B cell (primary cell): ENCODE measurements at regions not wholly inside any gene's neighbourhood (a gene's known extent, or its start where the extent isn't known, plus 50 kb on each side); places are given as distances from the start of the nearest gene placed in this dataset.
"Not testable (repeated sequence)": the region's sequence is repeated elsewhere in the genome, so short reads cannot be mapped to it uniquely, and the experiment has no call there.

Experiments used
- ATAC-seq: fragments of 200-7000 bp; cut with Tn5 transposase; one replicate; pipeline ENCODE4 v1.10.0; 2021; ENCODE audit warnings: low read depth, mild to moderate bottlenecking, moderate number of reproducible peaks, moderate library complexity
- CTCF ChIA-PET: fragments of 350-600 bp; sonication (Branson Sonifier 250); formaldehyde crosslinking; loops from one replicate; lab custom pipeline; 2021; ENCODE audit warnings: antibody characterized with exemption, inconsistent platforms; lab: Charles Lee
- POLR2A ChIA-PET: fragments of 350-600 bp; sonication (Branson Sonifier 250); formaldehyde crosslinking; loops from one replicate; lab custom pipeline; 2021; ENCODE audit warnings: antibody characterized with exemption; lab: Charles Lee
- DNase-seq: peaks from one replicate; pipeline ENCODE4 v3.0.0; 2013
- H2AFZ ChIP-seq: 2 replicates; pipeline ENCODE4 v1.6.1; 2012; ENCODE audit warnings: mild to moderate bottlenecking, low read depth, low read length; ENCODE audit not compliant: insufficient read depth, poor library complexity, severe bottlenecking
- H3K27ac ChIP-seq, 2 donors: 1 replicate in 1 of 2; 2 replicates in 1 of 2; pipeline ENCODE4 v1.5.1; 2012 to 2013; ENCODE audit warnings: low read length in 2 of 2, mild to moderate bottlenecking in 2 of 2, moderate library complexity in 1 of 2
- H3K27me3 ChIP-seq, 4 experiments: fragments of 200-600 bp in 1 of 4; sonication (generic) in 1 of 4; replicated peaks in 1 of 4; 1 replicate in 2 of 4; 2 replicates in 2 of 4; pipeline versions ENCODE4 v1.6.1 to v1.7.0; 2013 to 2016; ENCODE audit warnings: low read length in 3 of 4, mild to moderate bottlenecking in 2 of 4, mixed read lengths in 1 of 4, moderate library complexity in 1 of 4; ENCODE audit not compliant: insufficient read depth in 4 of 4, control insufficient read depth in 3 of 4; ENCODE audit errors: control extremely low read depth in 1 of 4
- H3K36me3 ChIP-seq, 2 experiments: replicated peaks in 1 of 2; 1 replicate in 1 of 2; 2 replicates in 1 of 2; pipeline versions ENCODE4 v1.6.1 to v1.7.1; 2013; ENCODE audit warnings: low read length in 1 of 2; ENCODE audit not compliant: insufficient read depth in 2 of 2, control insufficient read depth in 1 of 2; ENCODE audit errors: control extremely low read depth in 1 of 2, extremely low read depth in 1 of 2
- H3K4me1 ChIP-seq, 2 donors: fragments of 200-600 bp in 1 of 2; sonication (generic) in 1 of 2; 1 replicate in 1 of 2; 2 replicates in 1 of 2; pipeline versions ENCODE4 v1.5.1 to v1.6.1; 2013 to 2017; ENCODE audit warnings: low read length in 2 of 2; ENCODE audit not compliant: control insufficient read depth in 2 of 2, insufficient read depth in 2 of 2
- H3K4me2 ChIP-seq: replicated peaks from 2 replicates; pipeline ENCODE3; 2012; ENCODE audit warnings: mild to moderate bottlenecking, low read depth, low read length; ENCODE audit not compliant: poor library complexity, severe bottlenecking
- H3K4me3 ChIP-seq, 5 experiments: fragments of 200-600 bp in 1 of 5; sonication (generic) in 1 of 5; 1 replicate in 3 of 5; 2 replicates in 2 of 5; pipeline versions ENCODE4 v1.5.1 to v1.7.0; 2011 to 2016; ENCODE audit warnings: low read length in 4 of 5, mild to moderate bottlenecking in 4 of 5, low read depth in 2 of 5, control low read depth in 1 of 5, moderate library complexity in 1 of 5; ENCODE audit not compliant: insufficient read depth in 1 of 5; ENCODE audit errors: control extremely low read depth in 1 of 5, extremely low read depth in 1 of 5
- H3K79me2 ChIP-seq: fragments of 200-600 bp; sonication (generic); one replicate; pipeline ENCODE4 v1.6.0; 2016; ENCODE audit warnings: low read length; ENCODE audit not compliant: control insufficient read depth, insufficient read depth
- H3K9ac ChIP-seq: fragments of 200-600 bp; sonication (generic); 2 replicates; pipeline ENCODE4 v1.6.1; 2017; ENCODE audit warnings: mild to moderate bottlenecking, low read length, moderate library complexity
- H3K9me3 ChIP-seq, 3 donors: one replicate each; pipeline versions ENCODE4 v1.6.1 to v1.7.1; 2013; ENCODE audit warnings: low read length in 2 of 3; ENCODE audit not compliant: control insufficient read depth in 2 of 3, insufficient read depth in 1 of 3; ENCODE audit errors: control extremely low read depth in 1 of 3
- H4K20me1 ChIP-seq: 2 replicates; pipeline ENCODE4 v1.6.0; 2012; ENCODE audit warnings: mild to moderate bottlenecking, low read length; ENCODE audit not compliant: insufficient read depth, control insufficient read depth, poor library complexity, severe bottlenecking
- H3K27ac Mint-ChIP-seq: one replicate; pipeline ENCODE4 v1.8.0; 2021; ENCODE audit warnings: mixed read lengths
- H3K27me3 Mint-ChIP-seq: one replicate; pipeline ENCODE4 v1.8.0; 2021; ENCODE audit warnings: mixed read lengths
- H3K4me1 Mint-ChIP-seq: one replicate; pipeline ENCODE4 v1.8.0; 2021; ENCODE audit warnings: mixed read lengths
- H3K4me3 Mint-ChIP-seq: one replicate; pipeline ENCODE4 v1.8.0; 2021; ENCODE audit warnings: mixed read lengths
- H3K9me3 Mint-ChIP-seq: one replicate; pipeline ENCODE4 v1.8.0; 2022; ENCODE audit warnings: mixed read lengths; ENCODE audit not compliant: insufficient read depth
- EZH2 ChIP-seq: IDR thresholded peaks from 2 replicates; pipeline ENCODE4 v1.6.1; 2012; ENCODE audit warnings: borderline replicate concordance, low read depth, mild to moderate bottlenecking, moderate library complexity, low read length; ENCODE audit not compliant: insufficient read depth, poor library complexity, severe bottlenecking
- WGBS: methylation state at CpG from one replicate; pipeline ENCODE4 v1.1.5; 2013; ENCODE audit warnings: missing lambda C conversion rate; ENCODE audit not compliant: insufficient coverage; 5-methylcytosine and 5-hydroxymethylcytosine counted together
- intact Hi-C: fragments of 100-400 bp; cut with micrococcal nuclease; formaldehyde crosslinking; loops from one replicate; pipeline ENCODE4 v1.10.0; 2022
- TF ChIP-seq, protein P1 (sequence below): fragments of 200-600 bp; IDR thresholded peaks from one replicate; pipeline ENCODE4 v1.8.0; 2022; ENCODE audit warnings: antibody characterized with exemption, mild to moderate bottlenecking

DNA sequence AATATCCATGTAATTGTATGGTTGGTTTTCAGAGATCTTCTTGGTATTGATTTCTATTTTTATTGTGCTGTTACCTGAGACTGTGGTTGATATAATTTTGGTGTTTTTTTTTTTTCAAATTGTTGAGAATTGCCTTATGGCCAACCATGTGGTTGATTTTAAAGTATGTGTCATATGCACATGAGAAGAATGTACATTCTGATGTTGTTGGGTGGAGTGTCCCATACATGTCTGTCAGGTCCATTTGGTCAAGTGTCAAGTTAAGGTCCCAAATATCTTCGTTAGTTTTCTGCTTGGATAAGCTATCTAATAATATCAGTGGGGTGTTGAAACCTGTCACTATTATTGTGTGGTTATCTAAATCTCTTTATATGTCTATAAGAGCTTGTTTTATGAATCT, 160.0 kb upstream of the ITGA1 start:
- no peaks in the 10 kb centered on the region for H4K20me1 ChIP-seq
- POLR2A ChIA-PET, result no interaction called here
- intact Hi-C loops, result no loop called here
- no peak overlapping the region for H3K9ac ChIP-seq
- CTCF ChIA-PET, result no interaction called here
- H2AFZ ChIP-seq, result no peak overlapping the region
- H3K27ac ChIP-seq, result no peak overlapping the region
- no peak overlapping the region for H3K4me2 ChIP-seq
- no peaks in the 10 kb centered on the region for H3K79me2 ChIP-seq
- Mint-ChIP-seq H3K9me3 (peaks cover 5% of the 10 kb centered on the region), H3K4me3 (no peak overlapping the region), H3K27me3 (no peaks in the 10 kb centered on the region), H3K27ac (no peak overlapping the region), H3K4me1 (no peaks in the 10 kb centered on the region)
- DNase-seq (no peak), ATAC-seq (no peak)
- no peak for TF ChIP-seq EZH2
- TF ChIP-seq, protein P1, sequence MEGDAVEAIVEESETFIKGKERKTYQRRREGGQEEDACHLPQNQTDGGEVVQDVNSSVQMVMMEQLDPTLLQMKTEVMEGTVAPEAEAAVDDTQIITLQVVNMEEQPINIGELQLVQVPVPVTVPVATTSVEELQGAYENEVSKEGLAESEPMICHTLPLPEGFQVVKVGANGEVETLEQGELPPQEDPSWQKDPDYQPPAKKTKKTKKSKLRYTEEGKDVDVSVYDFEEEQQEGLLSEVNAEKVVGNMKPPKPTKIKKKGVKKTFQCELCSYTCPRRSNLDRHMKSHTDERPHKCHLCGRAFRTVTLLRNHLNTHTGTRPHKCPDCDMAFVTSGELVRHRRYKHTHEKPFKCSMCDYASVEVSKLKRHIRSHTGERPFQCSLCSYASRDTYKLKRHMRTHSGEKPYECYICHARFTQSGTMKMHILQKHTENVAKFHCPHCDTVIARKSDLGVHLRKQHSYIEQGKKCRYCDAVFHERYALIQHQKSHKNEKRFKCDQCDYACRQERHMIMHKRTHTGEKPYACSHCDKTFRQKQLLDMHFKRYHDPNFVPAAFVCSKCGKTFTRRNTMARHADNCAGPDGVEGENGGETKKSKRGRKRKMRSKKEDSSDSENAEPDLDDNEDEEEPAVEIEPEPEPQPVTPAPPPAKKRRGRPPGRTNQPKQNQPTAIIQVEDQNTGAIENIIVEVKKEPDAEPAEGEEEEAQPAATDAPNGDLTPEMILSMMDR, result no peak
- no peak overlapping the region for H3K4me3 ChIP-seq
- H3K4me1 ChIP-seq, result no peaks in the 10 kb centered on the region
- no CpG with 5 or more reads among the region's 1 CpG for WGBS
- no peaks in the 10 kb centered on the region for H3K36me3 ChIP-seq
- no peaks in the 10 kb centered on the region for H3K27me3 ChIP-seq
- H3K9me3 ChIP-seq, result peaks cover 0 to 5% (median 0%) of the 10 kb centered on the region in 3 donors

DNA sequence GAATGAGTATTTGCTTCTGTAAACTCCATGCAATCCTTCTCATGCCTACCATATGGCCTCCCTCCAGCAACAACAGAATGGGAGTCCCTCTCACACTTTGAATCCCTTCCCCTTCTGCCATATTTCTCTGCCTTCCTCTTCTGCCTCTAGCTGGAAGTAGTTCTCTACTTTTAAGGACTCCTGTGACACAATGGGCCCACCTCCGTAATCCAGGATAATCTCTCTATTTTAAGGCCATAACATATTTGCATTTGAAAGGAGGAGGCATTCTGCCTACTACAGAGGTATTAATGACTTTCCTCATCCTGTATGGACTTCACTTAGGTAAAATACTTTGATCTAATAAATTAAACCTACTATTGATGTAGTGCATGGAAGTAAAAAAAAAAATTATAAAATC, 155.4 kb upstream of the ITGA1 start:
- POLR2A ChIA-PET, result no interaction called here
- CTCF ChIA-PET, result no interaction called here
- DNase-seq, result no peak

DNA sequence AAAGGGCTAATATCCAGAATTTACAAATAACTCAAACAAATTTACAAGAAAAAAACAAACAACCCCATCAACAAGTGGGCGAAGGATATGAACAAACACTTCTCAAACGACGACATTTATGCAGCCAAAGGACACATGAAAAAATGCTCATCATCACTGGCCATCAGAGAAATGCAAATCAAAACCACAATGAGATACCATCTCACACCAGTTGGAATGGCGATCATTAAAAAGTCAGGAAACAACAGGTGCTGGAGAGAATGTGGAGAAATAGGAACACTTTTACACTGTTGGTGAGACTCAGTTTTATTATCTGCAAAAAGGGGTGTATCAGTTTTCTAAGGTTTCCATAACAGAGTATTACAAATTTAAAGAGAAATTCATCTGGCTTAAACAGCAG, 153.5 kb upstream of the ITGA1 start:
- H3K27me3 Mint-ChIP-seq, H3K36me3 ChIP-seq, H3K9ac ChIP-seq, CTCF ChIA-PET, H3K9me3 Mint-ChIP-seq, H3K4me3 Mint-ChIP-seq, H3K27ac Mint-ChIP-seq, POLR2A ChIA-PET, H3K9me3 ChIP-seq, H3K27me3 ChIP-seq, H3K4me1 ChIP-seq, H3K4me2 ChIP-seq, H4K20me1 ChIP-seq, H3K27ac ChIP-seq, H2AFZ ChIP-seq, intact Hi-C loops, ATAC-seq, H3K4me1 Mint-ChIP-seq, H3K79me2 ChIP-seq, DNase-seq, H3K4me3 ChIP-seq: not testable (repeated sequence)
- WGBS, result no CpG with 5 or more reads among the region's 4 CpGs

More for the DNA sequence above, 155.4 kb upstream of the ITGA1 start:
- WGBS, result no CpG with 5 or more reads among the region's 1 CpG
- Histone ChIP-seq H3K9ac (no peak overlapping the region), H3K4me1 (no peaks in the 10 kb centered on the region), H4K20me1 (no peaks in the 10 kb centered on the region), H3K27me3 (no peaks in the 10 kb centered on the region), H3K4me2 (no peak overlapping the region), H3K4me3 (no peak overlapping the region), H3K36me3 (no peaks in the 10 kb centered on the region), H3K27ac (no peak overlapping the region), H2AFZ (no peak overlapping the region), H3K79me2 (no peaks in the 10 kb centered on the region), H3K9me3 (peaks cover 0 to 5% (median 0%) of the 10 kb centered on the region in 3 donors)
- Mint-ChIP-seq H3K27me3 (no peaks in the 10 kb centered on the region), H3K4me1 (no peaks in the 10 kb centered on the region), H3K27ac (no peak overlapping the region), H3K4me3 (no peak overlapping the region), H3K9me3 (peaks cover 3% of the 10 kb centered on the region)
- no peak for TF ChIP-seq EZH2
- TF ChIP-seq, protein P1, result no peak
- ATAC-seq, result no peak
- intact Hi-C loops, result no loop called here
